ENCODE measurements at regions not wholly inside any gene's neighbourhood (a gene's known extent, or its start where the extent isn't known, plus 50 kb on each side); places are given as distances from the start of the nearest gene placed in this dataset.

GRCh38 chr13:61358599-61358998, 57.0 kb downstream of the PCDH20 start:
- H3K4me2 ChIP-seq (ENCODE audit: control insufficient read depth, extremely low read depth, insufficient read depth, low read depth, low read length) = no peak overlapping the region
- H4K20me1 ChIP-seq (ENCODE audit: control insufficient read depth, extremely low read depth, insufficient read depth, low read length) = no peaks in the 10 kb centered on the region
- no peaks in the 10 kb centered on the region for H3K36me3 ChIP-seq (ENCODE audit: control insufficient read depth in 2 of 2, extremely low read depth in 1 of 2, insufficient read depth in 2 of 2, low read length in 2 of 2)
- dilution Hi-C loops (cut with MboI; ENCODE audit: extremely low pct_ligation_motif_present, low sequenced_read_pairs) = no loop called here
- H2AFZ ChIP-seq (ENCODE audit: control insufficient read depth, low read length) = no peak overlapping the region
- H3K9me3 ChIP-seq (ENCODE audit: control insufficient read depth, low read depth, low read length) = no peaks in the 10 kb centered on the region
- H3K27ac ChIP-seq (ENCODE audit: control insufficient read depth, insufficient read depth, low read length) = no peak overlapping the region
- no peak overlapping the region for H3K9ac ChIP-seq (ENCODE audit: control insufficient read depth, extremely low read depth, insufficient read depth, low read length)
- no peaks in the 10 kb centered on the region for H3K79me2 ChIP-seq (ENCODE audit: control insufficient read depth, insufficient read depth, low read length)
- H3K27me3 ChIP-seq (ENCODE audit: control insufficient read depth, extremely low read depth, insufficient read depth, low read length) = no peaks in the 10 kb centered on the region
- H3K4me3 ChIP-seq (ENCODE audit: control insufficient read depth in 2 of 3, extremely low read depth in 1 of 3, insufficient read depth in 2 of 3, low read depth in 1 of 3, low read length in 3 of 3) = no peak overlapping the region
- TF ChIP-seq CTCF (optimal IDR thresholded peaks at IDR 0.05 in 1 of 3, IDR thresholded peaks at IDR 0.05 in 1 of 3, conservative IDR thresholded peaks at IDR 0.05 in 1 of 3; ENCODE audit: extremely low read depth in 1 of 3, insufficient read depth in 2 of 3, low read length in 3 of 3) = no peak
- no peak for TF ChIP-seq EZH2 (IDR thresholded peaks at IDR 0.05; ENCODE audit: low read length)
- H3K9me1 ChIP-seq (ENCODE audit: control insufficient read depth, extremely low read depth, insufficient read depth, low read length) = no peaks in the 10 kb centered on the region
- no peaks in the 10 kb centered on the region for H3K4me1 ChIP-seq (ENCODE audit: control insufficient read depth, extremely low read depth, insufficient read depth, low read length)
- DNase-seq (ENCODE audit: low read depth, low spot score) = no peak
- no peak for FAIRE-seq

- dilution Hi-C loops (cut with MboI; ENCODE audit: extremely low pct_ligation_motif_present, low sequenced_read_pairs) = no loop called here
- Histone ChIP-seq H3K4me3 (ENCODE audit: control insufficient read depth in 2 of 3, extremely low read depth in 1 of 3, insufficient read depth in 2 of 3, low read depth in 1 of 3, low read length in 3 of 3) (no peak overlapping the region), H3K9me3 (ENCODE audit: control insufficient read depth, low read depth, low read length) (no peaks in the 10 kb centered on the region), H3K27me3 (ENCODE audit: control insufficient read depth, extremely low read depth, insufficient read depth, low read length) (no peaks in the 10 kb centered on the region), H3K9me1 (ENCODE audit: control insufficient read depth, extremely low read depth, insufficient read depth, low read length) (no peaks in the 10 kb centered on the region), H3K36me3 (ENCODE audit: control insufficient read depth in 2 of 2, extremely low read depth in 1 of 2, insufficient read depth in 2 of 2, low read length in 2 of 2) (no peaks in the 10 kb centered on the region), H4K20me1 (ENCODE audit: control insufficient read depth, extremely low read depth, insufficient read depth, low read length) (no peaks in the 10 kb centered on the region), H3K9ac (ENCODE audit: control insufficient read depth, extremely low read depth, insufficient read depth, low read length) (no peak overlapping the region), H3K27ac (ENCODE audit: control insufficient read depth, insufficient read depth, low read length) (no peak overlapping the region), H3K79me2 (ENCODE audit: control insufficient read depth, insufficient read depth, low read length) (no peaks in the 10 kb centered on the region), H3K4me2 (ENCODE audit: control insufficient read depth, extremely low read depth, insufficient read depth, low read depth, low read length) (no peak overlapping the region), H2AFZ (ENCODE audit: control insufficient read depth, low read length) (no peak overlapping the region), H3K4me1 (ENCODE audit: control insufficient read depth, extremely low read depth, insufficient read depth, low read length) (no peaks in the 10 kb centered on the region)
- DNase-seq (ENCODE audit: low read depth, low spot score) = no peak
- TF ChIP-seq CTCF (optimal IDR thresholded peaks at IDR 0.05 in 1 of 3, IDR thresholded peaks at IDR 0.05 in 1 of 3, conservative IDR thresholded peaks at IDR 0.05 in 1 of 3; ENCODE audit: extremely low read depth in 1 of 3, insufficient read depth in 2 of 3, low read length in 3 of 3) = no peak
- no peak for TF ChIP-seq EZH2 (IDR thresholded peaks at IDR 0.05; ENCODE audit: low read length)
- no peak for FAIRE-seq
These were observed 65.3 kb downstream of the PCDH20 start for GRCh38 chr13:61350341-61350740.
